Posterior cingulate gyrus (tissue), 11 donors: ENCODE measurements at regions not wholly inside any gene's neighbourhood (a gene's known extent, or its start where the extent isn't known, plus 50 kb on each side); places are given as distances from the start of the nearest gene placed in this dataset.

Source experiments
- DNase-seq, 10 donors: peaks; one replicate each; pipeline versions ENCODE4 v3.0.0 to v3.0.0-alpha.2; 2020 to 2021; ENCODE audit warnings: mixed read lengths in 3 of 10
- intact Hi-C: fragments of 100-400 bp; cut with DNase I; formaldehyde crosslinking; loops from one replicate; pipeline ENCODE4 v1.15.1; 2023

- intact Hi-C loops: no loop called here
- DNase-seq: peak in 1 of 10 donors; percentile 33
These were observed 246.6 kb downstream of the TAF11L14 start for GRCh38 chr5:17880869-17881268.

- no peak for DNase-seq
- intact Hi-C loops: no loop called here
These were observed 248.7 kb downstream of the TAF11L14 start for GRCh38 chr5:17882760-17883488.

GRCh38 chr5:17888155-17888554, 253.9 kb downstream of the TAF11L14 start:
- DNase-seq: no peak
- intact Hi-C loops: no loop called here

- no peak for DNase-seq
- intact Hi-C loops: no loop called here
These were observed 256.2 kb downstream of the TAF11L14 start for GRCh38 chr5:17890501-17890900.

- intact Hi-C loops: no loop called here
- DNase-seq: no peak
These were observed 257.6 kb downstream of the TAF11L14 start for GRCh38 chr5:17891881-17892280.

- intact Hi-C loops: no loop called here
- DNase-seq: no peak
These were observed 258.9 kb downstream of the TAF11L14 start for GRCh38 chr5:17893026-17893635.

GRCh38 chr5:17895288-17896033, 261.2 kb downstream of the TAF11L14 start:
- intact Hi-C loops: no loop called here

GRCh38 chr5:17896605-17897004, 262.3 kb downstream of the TAF11L14 start:
- intact Hi-C loops: no loop called here
- DNase-seq: no peak

More at GRCh38 chr5:17895288-17896033, 261.2 kb downstream of the TAF11L14 start:
- no peak for DNase-seq

GRCh38 chr5:17897776-17898175, 263.5 kb downstream of the TAF11L14 start:
- intact Hi-C loops: no loop called here
- DNase-seq: no peak

GRCh38 chr5:17898766-17899165, 264.5 kb downstream of the TAF11L14 start:
- intact Hi-C loops: no loop called here
- DNase-seq: no peak

- intact Hi-C loops: no loop called here
- no peak for DNase-seq
These were observed 272.8 kb downstream of the TAF11L14 start for GRCh38 chr5:17907094-17907493.

GRCh38 chr5:17910318-17910717, 276.1 kb downstream of the TAF11L14 start:
- DNase-seq: no peak
- intact Hi-C loops: no loop called here

- no peak for DNase-seq
- intact Hi-C loops: no loop called here
These were observed 278.5 kb downstream of the TAF11L14 start for GRCh38 chr5:17912794-17913193.

- intact Hi-C loops: no loop called here
These were observed 282.2 kb downstream of the TAF11L14 start for GRCh38 chr5:17916446-17916845.

GRCh38 chr5:17917465-17917864, 283.2 kb downstream of the TAF11L14 start:
- DNase-seq: no peak
- intact Hi-C loops: no loop called here

More at GRCh38 chr5:17916446-17916845, 282.2 kb downstream of the TAF11L14 start:
- peak in 1 of 10 donors; percentile 70 for DNase-seq

- intact Hi-C loops: no loop called here
- no peak for DNase-seq
These were observed 284.3 kb downstream of the TAF11L14 start for GRCh38 chr5:17918373-17919104.

GRCh38 chr5:17925276-17925675, 291.0 kb downstream of the TAF11L14 start:
- DNase-seq: no peak
- intact Hi-C loops: no loop called here

GRCh38 chr5:17928581-17928981, 294.3 kb downstream of the TAF11L14 start:
- intact Hi-C loops: no loop called here
- DNase-seq: peak in 4 of 10 donors; percentile 10 to 83 (median 44)

GRCh38 chr5:17929171-17929570, 294.9 kb downstream of the TAF11L14 start:
- intact Hi-C loops: no loop called here
- DNase-seq: no peak

GRCh38 chr5:17930346-17930745, 296.1 kb downstream of the TAF11L14 start:
- intact Hi-C loops: no loop called here
- DNase-seq: no peak

GRCh38 chr5:17944046-17944445, 309.8 kb downstream of the TAF11L14 start:
- intact Hi-C loops: no loop called here
- DNase-seq: no peak
